ENCODE measurements at regions not wholly inside any gene's neighbourhood (a gene's known extent, or its start where the extent isn't known, plus 50 kb on each side); places are given as distances from the start of the nearest gene placed in this dataset.

DNA sequence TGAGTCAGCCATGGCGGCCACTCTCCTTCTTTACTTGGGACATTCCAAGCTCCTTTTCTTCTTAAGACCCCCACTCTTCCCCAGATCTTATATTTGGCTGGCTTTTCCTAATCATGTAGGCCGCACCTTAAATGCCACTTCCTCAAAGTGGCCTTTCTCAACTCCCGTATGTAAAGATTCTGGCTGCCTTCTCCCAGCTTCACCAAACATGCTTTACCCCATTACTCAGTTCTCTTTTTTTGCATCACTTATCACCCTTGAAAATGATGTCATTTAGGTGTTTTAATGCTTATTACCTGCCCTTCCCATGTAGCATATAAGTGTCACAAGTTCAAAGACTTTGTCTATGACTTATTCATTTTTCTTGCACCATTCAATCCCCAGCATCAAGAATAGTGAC is 810.1 kb upstream of the CELF2 start:
- DNase-seq (ENCODE audit: low read depth, low spot score): no peak
- no peak for TF ChIP-seq EZH2 (IDR thresholded peaks at IDR 0.05; ENCODE audit: low read length)
- TF ChIP-seq, protein P1, sequence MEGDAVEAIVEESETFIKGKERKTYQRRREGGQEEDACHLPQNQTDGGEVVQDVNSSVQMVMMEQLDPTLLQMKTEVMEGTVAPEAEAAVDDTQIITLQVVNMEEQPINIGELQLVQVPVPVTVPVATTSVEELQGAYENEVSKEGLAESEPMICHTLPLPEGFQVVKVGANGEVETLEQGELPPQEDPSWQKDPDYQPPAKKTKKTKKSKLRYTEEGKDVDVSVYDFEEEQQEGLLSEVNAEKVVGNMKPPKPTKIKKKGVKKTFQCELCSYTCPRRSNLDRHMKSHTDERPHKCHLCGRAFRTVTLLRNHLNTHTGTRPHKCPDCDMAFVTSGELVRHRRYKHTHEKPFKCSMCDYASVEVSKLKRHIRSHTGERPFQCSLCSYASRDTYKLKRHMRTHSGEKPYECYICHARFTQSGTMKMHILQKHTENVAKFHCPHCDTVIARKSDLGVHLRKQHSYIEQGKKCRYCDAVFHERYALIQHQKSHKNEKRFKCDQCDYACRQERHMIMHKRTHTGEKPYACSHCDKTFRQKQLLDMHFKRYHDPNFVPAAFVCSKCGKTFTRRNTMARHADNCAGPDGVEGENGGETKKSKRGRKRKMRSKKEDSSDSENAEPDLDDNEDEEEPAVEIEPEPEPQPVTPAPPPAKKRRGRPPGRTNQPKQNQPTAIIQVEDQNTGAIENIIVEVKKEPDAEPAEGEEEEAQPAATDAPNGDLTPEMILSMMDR (optimal IDR thresholded peaks at IDR 0.05 in 1 of 3, IDR thresholded peaks at IDR 0.05 in 1 of 3, conservative IDR thresholded peaks at IDR 0.05 in 1 of 3; ENCODE audit: extremely low read depth in 1 of 3, insufficient read depth in 2 of 3, low read length in 3 of 3): no peak
- FAIRE-seq: no peak

DNA sequence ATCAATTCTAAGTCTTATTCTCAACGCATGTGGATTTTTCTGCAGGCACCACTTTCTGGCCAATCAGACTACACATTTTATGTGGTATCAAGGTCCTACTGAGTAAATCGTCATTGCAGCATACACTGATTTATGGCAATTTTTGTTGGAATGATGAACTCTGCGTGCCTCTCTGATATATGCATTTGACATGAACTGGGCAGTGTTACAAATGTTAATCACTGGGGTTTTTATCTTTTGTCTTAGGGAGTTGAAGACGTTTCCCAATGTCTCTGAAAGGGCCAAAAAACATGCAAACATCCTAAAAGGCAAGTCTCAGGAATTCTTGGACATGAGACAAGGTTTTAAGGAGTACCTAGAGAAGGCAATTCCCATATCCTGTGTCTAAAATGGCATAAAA is 809.5 kb upstream of the CELF2 start:
- Histone ChIP-seq H3K4me2 (ENCODE audit: control insufficient read depth, extremely low read depth, insufficient read depth, low read depth, low read length) (no peak overlapping the region), H3K9ac (ENCODE audit: control insufficient read depth, extremely low read depth, insufficient read depth, low read length) (no peak overlapping the region), H3K79me2 (ENCODE audit: control insufficient read depth, insufficient read depth, low read length) (no peaks in the 10 kb centered on the region), H3K36me3 (ENCODE audit: control insufficient read depth in 2 of 2, extremely low read depth in 1 of 2, insufficient read depth in 2 of 2, low read length in 2 of 2) (no peaks in the 10 kb centered on the region), H3K4me1 (ENCODE audit: control insufficient read depth, extremely low read depth, insufficient read depth, low read length) (no peaks in the 10 kb centered on the region), H3K9me1 (ENCODE audit: control insufficient read depth, extremely low read depth, insufficient read depth, low read length) (no peaks in the 10 kb centered on the region), H3K27ac (ENCODE audit: control insufficient read depth, insufficient read depth, low read length) (no peak overlapping the region), H2AFZ (ENCODE audit: control insufficient read depth, low read length) (no peak overlapping the region), H4K20me1 (ENCODE audit: control insufficient read depth, extremely low read depth, insufficient read depth, low read length) (no peaks in the 10 kb centered on the region), H3K4me3 (ENCODE audit: control insufficient read depth in 2 of 3, extremely low read depth in 1 of 3, insufficient read depth in 2 of 3, low read depth in 1 of 3, low read length in 3 of 3) (no peak overlapping the region), H3K9me3 (ENCODE audit: control insufficient read depth, low read depth, low read length) (no peaks in the 10 kb centered on the region), H3K27me3 (ENCODE audit: control insufficient read depth, extremely low read depth, insufficient read depth, low read length) (no peaks in the 10 kb centered on the region)
- dilution Hi-C loops (cut with MboI; ENCODE audit: extremely low pct_ligation_motif_present, low sequenced_read_pairs): no loop called here
- TF ChIP-seq, protein P1 (optimal IDR thresholded peaks at IDR 0.05 in 1 of 3, IDR thresholded peaks at IDR 0.05 in 1 of 3, conservative IDR thresholded peaks at IDR 0.05 in 1 of 3; ENCODE audit: extremely low read depth in 1 of 3, insufficient read depth in 2 of 3, low read length in 3 of 3): no peak
- no peak for TF ChIP-seq EZH2 (IDR thresholded peaks at IDR 0.05; ENCODE audit: low read length)
- FAIRE-seq: no peak
- no peak for DNase-seq (ENCODE audit: low read depth, low spot score)

More for the DNA sequence above, 810.1 kb upstream of the CELF2 start:
- no peaks in the 10 kb centered on the region for H3K36me3 ChIP-seq (ENCODE audit: control insufficient read depth in 2 of 2, extremely low read depth in 1 of 2, insufficient read depth in 2 of 2, low read length in 2 of 2)
- H3K27ac ChIP-seq (ENCODE audit: control insufficient read depth, insufficient read depth, low read length): no peak overlapping the region
- H4K20me1 ChIP-seq (ENCODE audit: control insufficient read depth, extremely low read depth, insufficient read depth, low read length): no peaks in the 10 kb centered on the region
- H3K9ac ChIP-seq (ENCODE audit: control insufficient read depth, extremely low read depth, insufficient read depth, low read length): no peak overlapping the region
- no peaks in the 10 kb centered on the region for H3K4me1 ChIP-seq (ENCODE audit: control insufficient read depth, extremely low read depth, insufficient read depth, low read length)
- no peak overlapping the region for H2AFZ ChIP-seq (ENCODE audit: control insufficient read depth, low read length)
- dilution Hi-C loops (cut with MboI; ENCODE audit: extremely low pct_ligation_motif_present, low sequenced_read_pairs): no loop called here
- H3K4me3 ChIP-seq (ENCODE audit: control insufficient read depth in 2 of 3, extremely low read depth in 1 of 3, insufficient read depth in 2 of 3, low read depth in 1 of 3, low read length in 3 of 3): no peak overlapping the region
- H3K9me1 ChIP-seq (ENCODE audit: control insufficient read depth, extremely low read depth, insufficient read depth, low read length): no peaks in the 10 kb centered on the region
- H3K79me2 ChIP-seq (ENCODE audit: control insufficient read depth, insufficient read depth, low read length): no peaks in the 10 kb centered on the region
- no peak overlapping the region for H3K4me2 ChIP-seq (ENCODE audit: control insufficient read depth, extremely low read depth, insufficient read depth, low read depth, low read length)
- no peaks in the 10 kb centered on the region for H3K9me3 ChIP-seq (ENCODE audit: control insufficient read depth, low read depth, low read length)
- H3K27me3 ChIP-seq (ENCODE audit: control insufficient read depth, extremely low read depth, insufficient read depth, low read length): no peaks in the 10 kb centered on the region
